ENCODE measurements at regions not wholly inside any gene's neighbourhood (a gene's known extent, or its start where the extent isn't known, plus 50 kb on each side); places are given as distances from the start of the nearest gene placed in this dataset.
A peak's percentile ranks its signal among the peaks of the same experiment; 100 is the strongest.
"Not testable (repeated sequence)": the region's sequence is repeated elsewhere in the genome, so short reads cannot be mapped to it uniquely, and the experiment has no call there.

DNA sequence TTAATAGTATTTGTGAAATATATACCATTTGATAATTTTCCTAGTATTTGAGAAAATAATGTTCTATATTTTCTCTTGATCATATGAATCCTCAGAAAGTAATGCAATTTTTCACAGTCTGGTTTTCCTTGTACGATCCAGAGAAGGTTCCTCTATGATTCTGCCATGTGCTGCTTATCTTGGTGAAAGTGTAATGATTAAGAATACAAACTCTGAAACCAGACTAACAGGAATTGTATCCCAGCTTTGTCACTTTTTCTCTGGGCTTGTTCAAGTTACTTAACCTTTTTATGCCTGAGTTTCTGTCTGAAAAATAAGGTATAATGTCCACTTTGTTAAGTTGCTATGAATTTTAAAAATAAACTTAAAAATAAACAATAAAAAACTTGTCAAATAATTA lies 169.6 kb upstream of the ZNF804B start:
- H3K27ac ChIP-seq: no peak overlapping the region
- no peaks in the 10 kb centered on the region for H3K27me3 ChIP-seq (replicated peaks)
- no peak for DNase-seq (ENCODE audit: low read depth in 1 of 2, low spot score in 2 of 2)
- H3K4me3 ChIP-seq: no peak overlapping the region
- no peaks in the 10 kb centered on the region for H3K36me3 ChIP-seq
- H3K9me3 ChIP-seq (replicated peaks): no peaks in the 10 kb centered on the region
- H3K4me1 ChIP-seq (replicated peaks): no peaks in the 10 kb centered on the region

DNA sequence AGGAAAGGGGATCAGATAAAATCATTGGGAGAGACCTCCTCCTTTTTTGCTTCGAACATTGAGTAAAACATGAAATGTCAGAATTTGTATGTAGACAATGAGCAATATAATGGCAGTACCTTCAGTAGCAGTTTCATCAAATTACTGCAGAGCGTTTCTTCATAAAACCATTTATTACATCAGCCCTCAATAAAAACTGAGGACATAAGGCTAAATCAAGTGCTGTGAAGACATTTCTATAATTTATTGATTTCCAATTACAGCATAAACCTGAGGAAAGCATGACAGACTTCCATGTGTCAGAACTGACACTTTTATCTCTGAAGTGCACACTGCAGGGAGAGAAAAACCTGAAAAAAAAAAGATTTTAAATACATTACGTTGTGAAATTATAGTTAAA lies 172.6 kb upstream of the ZNF804B start:
- no peak overlapping the region for H3K27ac ChIP-seq
- no peak for DNase-seq (ENCODE audit: low read depth in 1 of 2, low spot score in 2 of 2)
- no peaks in the 10 kb centered on the region for H3K36me3 ChIP-seq
- no peak overlapping the region for H3K4me3 ChIP-seq
- H3K27me3 ChIP-seq (replicated peaks): no peaks in the 10 kb centered on the region
- no peaks in the 10 kb centered on the region for H3K4me1 ChIP-seq (replicated peaks)
- no peaks in the 10 kb centered on the region for H3K9me3 ChIP-seq (replicated peaks)

DNA sequence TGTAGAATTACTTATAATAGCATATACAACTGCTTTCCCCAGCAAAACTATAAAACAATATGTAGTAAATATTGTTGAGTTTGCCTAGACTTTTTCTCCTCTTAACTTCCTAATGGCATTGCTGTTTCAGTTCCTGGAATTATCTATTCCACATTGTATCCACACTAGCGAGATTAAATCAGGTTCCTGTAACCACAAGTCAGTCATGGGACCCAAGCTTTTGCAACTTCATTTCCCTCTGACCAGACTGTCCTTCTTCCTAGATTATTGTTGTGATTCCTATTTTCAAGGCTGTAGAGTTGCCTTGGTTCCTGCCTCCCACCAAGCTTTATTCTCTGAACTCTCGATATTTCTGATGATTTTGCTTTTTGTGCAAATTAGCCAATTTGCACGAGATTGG lies 173.3 kb upstream of the ZNF804B start:
- Histone ChIP-seq H3K9me3 (replicated peaks) (no peaks in the 10 kb centered on the region), H3K36me3 (no peaks in the 10 kb centered on the region), H3K27ac (no peak overlapping the region), H3K4me1 (replicated peaks) (no peaks in the 10 kb centered on the region), H3K4me3 (no peak overlapping the region), H3K27me3 (replicated peaks) (no peaks in the 10 kb centered on the region)
- DNase-seq (ENCODE audit: low read depth in 1 of 2, low spot score in 2 of 2): no peak

DNA sequence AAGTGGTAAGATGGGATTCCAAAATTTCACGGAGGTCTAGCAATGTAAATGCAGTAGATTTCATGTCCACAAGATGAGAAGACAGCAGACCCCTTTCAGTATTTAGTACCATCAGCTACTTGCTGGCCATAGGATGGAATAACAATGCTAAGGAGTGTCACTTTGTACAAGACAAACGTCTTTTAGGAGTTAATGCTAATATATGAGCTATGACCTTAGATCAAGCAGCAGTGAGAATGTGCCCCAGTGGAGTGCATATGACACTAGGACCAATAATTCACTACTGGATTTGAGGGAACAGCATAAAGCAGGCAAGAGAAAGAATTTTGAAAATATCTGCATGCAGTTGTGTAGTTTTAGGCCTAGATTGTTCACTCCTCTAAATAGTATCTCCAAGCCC lies 182.8 kb upstream of the ZNF804B start:
- Histone ChIP-seq H3K36me3 (no peaks in the 10 kb centered on the region), H3K4me1 (replicated peaks) (no peaks in the 10 kb centered on the region), H3K27me3 (replicated peaks) (peaks cover 2% of the 10 kb centered on the region; the same call in 1 of the 2 replicates), H3K9me3 (replicated peaks) (no peaks in the 10 kb centered on the region), H3K4me3 (no peak overlapping the region), H3K27ac (no peak overlapping the region)
- no peak for DNase-seq (ENCODE audit: low read depth in 1 of 2, low spot score in 2 of 2)

DNA sequence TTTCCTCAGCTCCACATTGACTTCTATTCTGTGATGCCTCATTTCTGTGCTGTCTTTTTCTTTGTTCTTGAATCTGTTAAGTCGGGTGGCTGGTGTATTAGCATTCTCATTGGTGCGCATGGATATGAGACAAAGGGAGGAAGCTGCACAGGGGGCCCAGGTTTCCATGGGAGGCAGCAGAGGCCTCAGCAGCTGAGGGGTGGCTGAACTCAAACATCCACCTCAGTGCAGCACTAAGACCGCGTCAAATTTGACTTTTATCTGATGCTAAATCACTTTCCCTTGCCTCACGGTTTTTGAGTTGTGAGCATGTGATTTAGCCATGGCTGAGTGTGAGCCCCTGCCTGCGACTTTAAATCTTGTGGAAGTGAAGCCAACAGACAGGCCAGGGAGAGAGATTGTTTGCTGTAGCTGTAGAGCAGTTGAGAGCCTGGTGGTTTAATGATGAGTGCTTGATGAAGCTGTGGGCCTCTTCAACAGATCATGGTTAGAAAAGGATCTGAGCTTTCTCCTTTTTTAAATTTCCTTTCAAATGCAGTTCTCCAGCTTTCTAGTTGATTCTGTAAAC lies 193.3 kb upstream of the ZNF804B start:
- no peak for DNase-seq (ENCODE audit: low read depth in 1 of 2, low spot score in 2 of 2)
- H3K9me3 ChIP-seq (replicated peaks): no peaks in the 10 kb centered on the region
- H3K27ac ChIP-seq: no peak overlapping the region

DNA sequence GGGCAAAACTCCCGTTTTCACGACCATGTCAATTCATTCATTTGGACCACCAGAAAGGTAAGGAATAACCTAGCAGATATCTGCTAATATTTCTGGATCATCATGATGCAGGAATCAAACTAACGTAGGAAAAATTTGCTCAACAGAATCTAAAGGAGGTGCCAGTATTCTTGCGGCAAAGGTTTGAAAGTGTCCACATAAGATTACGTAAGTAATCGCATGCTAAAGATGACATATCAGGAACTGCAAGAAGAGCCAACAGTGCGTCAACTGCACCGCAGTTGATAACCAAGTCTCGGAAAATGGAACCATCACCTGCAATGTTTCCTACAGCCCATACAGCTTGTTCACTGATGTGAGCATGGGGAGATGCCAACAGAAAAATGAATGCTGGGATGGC lies 194.1 kb upstream of the ZNF804B start:
- H3K27ac ChIP-seq: no peak overlapping the region
- DNase-seq (ENCODE audit: low read depth in 1 of 2, low spot score in 2 of 2): no peak
- no peaks in the 10 kb centered on the region for H3K36me3 ChIP-seq
- H3K4me1 ChIP-seq (replicated peaks): no peaks in the 10 kb centered on the region
- no peaks in the 10 kb centered on the region for H3K9me3 ChIP-seq (replicated peaks)
- no peak overlapping the region for H3K4me3 ChIP-seq
- H3K27me3 ChIP-seq (replicated peaks): peaks cover 4% of the 10 kb centered on the region; the same call in 1 of the 2 replicates

More for the DNA sequence above, 193.3 kb upstream of the ZNF804B start:
- H3K36me3 ChIP-seq: no peaks in the 10 kb centered on the region
- H3K27me3 ChIP-seq (replicated peaks): peaks cover 4% of the 10 kb centered on the region; the same call in 1 of the 2 replicates
- H3K4me1 ChIP-seq (replicated peaks): no peaks in the 10 kb centered on the region
- H3K4me3 ChIP-seq: no peak overlapping the region

DNA sequence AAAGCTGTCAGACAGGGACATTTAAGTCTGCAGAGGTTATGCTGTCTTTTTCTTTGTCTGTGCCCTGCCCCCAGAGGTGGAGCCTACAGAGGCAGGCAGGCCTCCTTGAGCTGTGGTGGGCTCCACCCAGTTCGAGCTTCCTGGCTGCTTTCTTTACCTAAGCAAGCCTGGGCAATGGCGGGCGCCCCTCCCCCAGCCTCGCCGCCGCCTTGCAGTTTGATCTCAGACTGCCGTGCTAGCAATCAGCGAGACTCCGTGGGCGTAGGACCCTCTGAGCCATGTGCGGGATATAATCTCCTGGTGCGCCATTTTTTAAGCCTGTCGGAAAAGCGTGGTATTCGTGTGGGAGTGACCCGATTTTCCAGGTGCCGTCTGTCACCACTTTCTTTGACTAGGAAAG lies 203.1 kb upstream of the ZNF804B start:
- H3K4me3 ChIP-seq; H3K36me3 ChIP-seq; H3K27me3 ChIP-seq (replicated peaks); H3K4me1 ChIP-seq (replicated peaks); H3K27ac ChIP-seq; DNase-seq (ENCODE audit: low read depth in 1 of 2, low spot score in 2 of 2); H3K9me3 ChIP-seq (replicated peaks): not testable (repeated sequence)

DNA sequence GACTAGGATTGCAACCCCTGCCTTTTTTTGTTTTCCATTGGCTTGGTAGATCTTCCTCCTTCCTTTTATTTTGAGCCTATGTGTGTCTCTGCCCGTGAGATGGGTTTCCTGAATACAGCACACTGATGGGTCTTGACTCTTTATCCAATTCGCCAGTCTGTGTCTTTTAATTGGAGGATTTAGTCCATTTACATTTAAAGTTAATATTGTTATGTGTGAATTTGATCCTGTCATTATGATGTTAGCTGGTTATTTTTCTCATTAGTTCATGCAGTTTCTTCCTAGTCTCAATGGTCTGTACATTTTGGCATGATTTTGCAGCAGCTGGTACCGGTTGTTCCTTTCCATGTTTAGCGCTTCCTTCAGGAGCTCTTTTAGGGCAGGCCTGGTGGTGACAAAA lies 204.7 kb upstream of the ZNF804B start:
- H3K9me3 ChIP-seq (replicated peaks); H3K4me1 ChIP-seq (replicated peaks); H3K27ac ChIP-seq; H3K27me3 ChIP-seq (replicated peaks); H3K36me3 ChIP-seq; DNase-seq (ENCODE audit: low read depth in 1 of 2, low spot score in 2 of 2); H3K4me3 ChIP-seq: not testable (repeated sequence)

DNA sequence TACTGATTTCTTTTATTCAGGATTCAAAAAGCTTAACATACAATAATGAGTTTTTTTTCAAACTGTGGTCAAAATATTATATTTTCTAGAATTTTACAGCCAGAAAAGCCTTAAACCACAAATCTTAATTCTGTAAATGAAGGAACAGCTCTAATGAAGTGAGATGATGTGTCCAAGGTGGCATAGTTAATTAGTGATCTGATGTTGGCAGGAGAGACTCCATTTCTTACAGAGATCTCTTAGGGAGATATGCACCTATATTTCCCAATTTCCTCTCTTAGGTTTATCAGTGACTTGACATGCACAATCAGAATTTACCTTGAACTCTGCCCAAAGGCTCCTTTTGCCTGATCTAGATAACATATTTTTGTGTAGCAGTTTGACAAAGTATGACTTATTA lies 211.1 kb upstream of the ZNF804B start:
- Histone ChIP-seq H3K9me3 (replicated peaks) (no peaks in the 10 kb centered on the region), H3K4me1 (replicated peaks) (no peaks in the 10 kb centered on the region), H3K27ac (no peak overlapping the region), H3K36me3 (no peaks in the 10 kb centered on the region), H3K4me3 (no peak overlapping the region), H3K27me3 (replicated peaks) (no peaks in the 10 kb centered on the region)
- DNase-seq (ENCODE audit: low read depth in 1 of 2, low spot score in 2 of 2): no peak

DNA sequence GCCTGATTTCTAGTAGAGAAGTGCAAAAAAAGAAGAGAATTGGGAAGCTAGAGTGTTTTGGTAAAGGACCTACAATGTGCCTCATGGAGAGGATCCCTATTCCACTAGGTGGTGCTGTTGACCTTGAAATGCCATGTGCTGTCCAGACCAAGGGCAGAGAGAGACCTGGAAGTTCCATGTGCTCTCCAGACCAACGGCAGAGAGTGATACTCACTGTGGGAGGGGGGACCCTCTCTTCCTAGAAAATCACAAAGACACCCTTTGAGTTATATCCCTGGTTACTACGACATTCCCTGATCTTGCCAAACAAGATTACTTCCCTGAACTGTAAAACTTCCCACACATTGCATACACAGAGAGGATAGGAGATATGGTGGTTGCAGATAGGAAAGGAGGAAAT lies 212.7 kb upstream of the ZNF804B start:
- DNase-seq (ENCODE audit: low read depth in 1 of 2, low spot score in 2 of 2): peak; percentile 33 to 59
- Histone ChIP-seq H3K4me3 (no peak overlapping the region), H3K36me3 (no peaks in the 10 kb centered on the region)

DNA sequence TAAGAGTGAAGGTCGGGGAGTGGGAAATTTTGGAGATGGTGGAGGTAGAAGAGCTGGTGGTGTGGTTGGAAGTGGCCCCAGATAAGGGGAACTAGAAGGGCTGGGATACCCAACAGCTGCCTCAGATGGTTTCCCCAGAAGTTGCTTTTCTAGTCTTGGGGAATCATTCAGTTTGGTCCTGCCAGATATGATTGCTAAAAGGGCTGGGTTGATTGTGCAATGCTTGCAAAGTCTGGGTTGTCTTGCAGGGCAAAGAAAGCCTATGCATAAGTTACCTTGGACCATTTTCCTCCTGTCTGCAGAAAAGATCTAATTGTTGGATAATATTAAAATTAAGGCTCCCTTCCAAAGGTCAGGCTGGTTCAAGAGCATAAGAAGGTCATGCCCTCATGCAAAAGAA lies 213.8 kb upstream of the ZNF804B start:
- Histone ChIP-seq H3K4me3 (no peak overlapping the region), H3K27ac (no peak overlapping the region), H3K27me3 (replicated peaks) (no peaks in the 10 kb centered on the region), H3K4me1 (replicated peaks) (no peaks in the 10 kb centered on the region), H3K9me3 (replicated peaks) (no peaks in the 10 kb centered on the region), H3K36me3 (no peaks in the 10 kb centered on the region)
- no peak for DNase-seq (ENCODE audit: low read depth in 1 of 2, low spot score in 2 of 2)

More for the DNA sequence above, 212.7 kb upstream of the ZNF804B start:
- Histone ChIP-seq H3K27ac (no peak overlapping the region), H3K9me3 (replicated peaks) (no peaks in the 10 kb centered on the region), H3K4me1 (replicated peaks) (no peaks in the 10 kb centered on the region), H3K27me3 (replicated peaks) (no peaks in the 10 kb centered on the region)

DNA sequence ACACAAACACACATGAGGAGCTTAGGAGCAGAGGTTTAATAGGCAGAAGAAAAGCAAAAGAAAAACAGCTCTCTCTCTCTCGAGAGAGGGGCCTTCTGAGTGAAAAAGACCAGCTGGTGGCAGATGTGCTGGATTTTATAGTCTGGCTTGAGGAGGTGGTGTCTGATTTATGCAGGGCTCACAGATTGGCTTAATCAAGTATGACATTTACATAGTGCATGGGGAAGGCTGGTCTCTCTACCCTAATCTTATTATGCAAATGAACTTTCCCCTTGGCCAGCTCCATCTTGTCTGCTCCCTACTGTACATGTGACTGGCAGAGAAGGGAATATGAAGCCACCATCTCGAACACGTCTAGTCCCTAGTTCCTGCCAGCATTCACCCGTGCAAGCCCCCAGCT lies 219.5 kb upstream of the ZNF804B start:
- H3K27ac ChIP-seq: no peak overlapping the region
- no peak for DNase-seq (ENCODE audit: low read depth in 1 of 2, low spot score in 2 of 2)
- H3K9me3 ChIP-seq (replicated peaks): no peaks in the 10 kb centered on the region
- H3K4me1 ChIP-seq (replicated peaks): no peaks in the 10 kb centered on the region
- no peak overlapping the region for H3K4me3 ChIP-seq
- H3K36me3 ChIP-seq: no peaks in the 10 kb centered on the region
- H3K27me3 ChIP-seq (replicated peaks): no peaks in the 10 kb centered on the region

DNA sequence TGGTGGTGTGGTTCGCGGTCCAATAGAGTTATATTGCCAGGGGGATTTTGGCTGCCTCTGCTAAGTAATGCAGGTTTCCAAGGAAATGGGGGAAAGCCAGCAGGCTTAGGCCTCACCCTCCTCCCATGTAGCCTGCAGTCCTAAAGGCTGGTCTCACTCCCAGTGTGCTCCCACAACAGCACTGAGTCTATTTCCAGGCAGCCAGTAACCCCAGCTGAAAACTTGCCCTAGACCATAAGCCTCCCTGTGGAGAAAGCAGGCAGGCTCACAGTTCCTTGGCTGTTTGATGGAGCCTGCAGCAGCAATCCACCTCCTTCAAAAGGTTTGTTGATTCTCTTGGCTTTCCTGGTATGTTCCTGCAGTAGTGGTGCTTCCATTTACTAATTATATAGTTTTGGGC lies 220.0 kb upstream of the ZNF804B start:
- no peaks in the 10 kb centered on the region for H3K27me3 ChIP-seq (replicated peaks)
- no peaks in the 10 kb centered on the region for H3K9me3 ChIP-seq (replicated peaks)
- no peaks in the 10 kb centered on the region for H3K4me1 ChIP-seq (replicated peaks)
- no peak overlapping the region for H3K4me3 ChIP-seq
- no peak for DNase-seq (ENCODE audit: low read depth in 1 of 2, low spot score in 2 of 2)
- no peaks in the 10 kb centered on the region for H3K36me3 ChIP-seq
- no peak overlapping the region for H3K27ac ChIP-seq

DNA sequence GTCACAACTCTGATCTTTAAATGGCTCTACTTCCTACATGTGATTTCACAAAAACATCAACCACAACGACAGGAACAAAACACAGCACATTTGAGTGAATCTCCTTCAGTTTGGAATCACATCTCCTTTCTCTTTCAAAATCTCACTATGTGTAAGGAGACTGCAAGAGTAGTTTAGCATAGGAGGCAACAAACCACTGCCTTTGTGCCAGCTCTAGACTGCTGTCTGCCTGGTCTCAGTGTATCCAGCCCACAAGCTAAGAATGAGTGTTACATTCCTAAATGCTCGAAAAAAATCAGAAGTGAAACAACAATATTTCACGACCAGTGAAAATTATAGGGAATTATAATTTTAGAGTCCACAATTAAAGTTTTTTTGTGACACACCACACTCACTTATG lies 217.0 kb upstream of the STEAP4 start:
- Histone ChIP-seq H3K27ac (no peak overlapping the region), H3K36me3 (no peaks in the 10 kb centered on the region), H3K9me3 (replicated peaks) (no peaks in the 10 kb centered on the region), H3K4me1 (replicated peaks) (no peaks in the 10 kb centered on the region), H3K4me3 (no peak overlapping the region), H3K27me3 (replicated peaks) (no peaks in the 10 kb centered on the region)
- no peak for DNase-seq (ENCODE audit: low read depth in 1 of 2, low spot score in 2 of 2)

DNA sequence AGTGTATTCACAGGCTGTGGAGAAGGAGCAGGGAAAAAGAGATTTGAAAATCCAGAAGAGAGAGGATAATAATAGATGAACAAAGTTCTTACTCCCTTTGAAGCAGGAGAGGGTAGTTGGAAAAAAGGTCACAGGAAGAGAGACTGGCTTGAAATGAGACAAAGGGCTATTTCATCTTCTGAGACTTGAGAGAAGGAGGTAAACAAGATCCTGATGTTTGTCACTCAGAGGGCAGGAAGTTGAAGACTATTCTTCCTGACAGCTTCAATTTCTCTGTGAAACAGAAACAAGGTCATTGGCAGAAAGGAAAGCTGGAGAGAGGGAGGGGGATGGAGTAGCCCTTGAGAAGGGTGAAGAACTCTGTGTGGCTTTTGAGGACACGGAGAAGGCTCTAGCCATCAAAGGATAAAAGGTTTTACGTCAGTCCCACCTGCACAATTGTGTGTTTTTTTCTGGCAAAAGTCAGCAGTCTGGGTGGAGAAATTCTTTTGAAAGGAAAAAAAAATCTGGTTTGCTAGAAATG lies 216.1 kb upstream of the STEAP4 start:
- Histone ChIP-seq H3K4me3 (no peak overlapping the region), H3K4me1 (replicated peaks) (no peaks in the 10 kb centered on the region), H3K27ac (no peak overlapping the region), H3K36me3 (no peaks in the 10 kb centered on the region), H3K9me3 (replicated peaks) (no peaks in the 10 kb centered on the region), H3K27me3 (replicated peaks) (no peaks in the 10 kb centered on the region)
- no peak for DNase-seq (ENCODE audit: low read depth in 1 of 2, low spot score in 2 of 2)

Measured in SJSA1 (cell line).